C4-2B (cell line): ENCODE measurements at regions not wholly inside any gene's neighbourhood (a gene's known extent, or its start where the extent isn't known, plus 50 kb on each side); places are given as distances from the start of the nearest gene placed in this dataset.

Source experiments
- ZFX ChIP-seq: fragments of 450-650 bp; IDR thresholded peaks from 2 replicates; pipeline ENCODE4 v1.6.1; 2017
- TF ChIP-seq, protein P1 (sequence below): fragments of 450-650 bp; conservative IDR thresholded peaks from 2 replicates; pipeline ENCODE4 v1.5.1; 2017; ENCODE audit warnings: mild to moderate bottlenecking

DNA sequence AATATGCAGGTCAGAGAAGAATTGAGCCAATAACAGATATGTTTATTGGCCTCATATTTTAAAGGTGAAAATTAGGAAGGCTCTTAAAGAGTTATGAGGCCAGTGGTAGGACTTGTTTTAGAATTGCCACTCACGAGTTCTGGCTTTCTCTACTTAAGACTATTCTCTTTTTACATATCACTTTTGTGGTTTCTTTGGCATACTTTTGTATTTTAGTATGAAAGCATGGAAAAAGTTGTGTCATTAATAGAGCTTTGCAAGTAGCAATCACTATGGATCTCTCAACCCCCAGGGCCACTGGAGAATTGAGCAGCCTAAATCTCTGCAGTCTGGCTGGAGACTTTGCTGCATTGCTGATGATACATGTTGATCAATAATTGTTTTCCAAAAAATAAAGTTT lies 64.6 kb upstream of the SOX21 start:
- TF ChIP-seq, protein P1, sequence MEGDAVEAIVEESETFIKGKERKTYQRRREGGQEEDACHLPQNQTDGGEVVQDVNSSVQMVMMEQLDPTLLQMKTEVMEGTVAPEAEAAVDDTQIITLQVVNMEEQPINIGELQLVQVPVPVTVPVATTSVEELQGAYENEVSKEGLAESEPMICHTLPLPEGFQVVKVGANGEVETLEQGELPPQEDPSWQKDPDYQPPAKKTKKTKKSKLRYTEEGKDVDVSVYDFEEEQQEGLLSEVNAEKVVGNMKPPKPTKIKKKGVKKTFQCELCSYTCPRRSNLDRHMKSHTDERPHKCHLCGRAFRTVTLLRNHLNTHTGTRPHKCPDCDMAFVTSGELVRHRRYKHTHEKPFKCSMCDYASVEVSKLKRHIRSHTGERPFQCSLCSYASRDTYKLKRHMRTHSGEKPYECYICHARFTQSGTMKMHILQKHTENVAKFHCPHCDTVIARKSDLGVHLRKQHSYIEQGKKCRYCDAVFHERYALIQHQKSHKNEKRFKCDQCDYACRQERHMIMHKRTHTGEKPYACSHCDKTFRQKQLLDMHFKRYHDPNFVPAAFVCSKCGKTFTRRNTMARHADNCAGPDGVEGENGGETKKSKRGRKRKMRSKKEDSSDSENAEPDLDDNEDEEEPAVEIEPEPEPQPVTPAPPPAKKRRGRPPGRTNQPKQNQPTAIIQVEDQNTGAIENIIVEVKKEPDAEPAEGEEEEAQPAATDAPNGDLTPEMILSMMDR = no peak
- no peak for TF ChIP-seq ZFX
